Spleen (tissue), 7 donors: ENCODE measurements at regions not wholly inside any gene's neighbourhood (a gene's known extent, or its start where the extent isn't known, plus 50 kb on each side); places are given as distances from the start of the nearest gene placed in this dataset.

Experiments
- CTCF ChIP-seq, 11 experiments: fragments of 200-600 bp in 7 of 11; fragments of 450-650 bp in 4 of 11; sonication (generic) in 4 of 11; IDR thresholded peaks in 8 of 11; conservative IDR thresholded peaks in 3 of 11; 1 replicate in 7 of 11; 2 replicates in 4 of 11; pipeline versions ENCODE4 v1.4.0 to v1.8.0; 2016 to 2021; ENCODE audit warnings: antibody characterized with exemption in 11 of 11, inconsistent platforms in 4 of 11, mild to moderate bottlenecking in 1 of 11
- POLR2A ChIP-seq, 3 donors: fragments of 450-650 bp; IDR thresholded peaks; one replicate each; pipeline ENCODE4 v1.5.1; 2017; ENCODE audit warnings: antibody characterized with exemption in 3 of 3, mild to moderate bottlenecking in 1 of 3
- POLR2AphosphoS5 ChIP-seq, 3 donors: sonication (generic); formaldehyde crosslinking; IDR thresholded peaks; one replicate each; pipeline ENCODE4 v1.5.1; 2017; ENCODE audit warnings: antibody characterized with exemption in 3 of 3
- donor health status: DM: no; HTN: no; CAD: no; lungs with moderate emphysema.
- donor health status: DM: no; HTN: no; CAD: no.
- donor health status: DM: no; HTN: no; CAD: no.

- TF ChIP-seq CTCF (IDR thresholded peaks at IDR 0.05 in 8 of 11, conservative IDR thresholded peaks at IDR 0.05 in 3 of 11) (no peak), POLR2AphosphoS5 (IDR thresholded peaks at IDR 0.05) (no peak), POLR2A (IDR thresholded peaks at IDR 0.05) (no peak)
Measured at GRCh38 chr7:131066635-131067034, 261.0 kb upstream of the MKLN1 start.
